ENCODE measurements at regions not wholly inside any gene's neighbourhood (a gene's known extent, or its start where the extent isn't known, plus 50 kb on each side); places are given as distances from the start of the nearest gene placed in this dataset.

GRCh38 chr21:22881131-22881530 lies 1882.9 kb downstream of the NCAM2 start:
- no peak overlapping the region for H3K4me3 ChIP-seq (ENCODE audit: low read depth, low read length)
- TF ChIP-seq CTCF (IDR thresholded peaks at IDR 0.05; ENCODE audit: low read depth, low read length), result no peak

- H3K4me3 ChIP-seq (ENCODE audit: low read depth, low read length), result no peak overlapping the region
- no peak for TF ChIP-seq CTCF (IDR thresholded peaks at IDR 0.05; ENCODE audit: low read depth, low read length)
Measured at GRCh38 chr21:22885079-22885478, 1886.9 kb downstream of the NCAM2 start.

- no peak for TF ChIP-seq CTCF (IDR thresholded peaks at IDR 0.05; ENCODE audit: low read depth, low read length)
Measured at GRCh38 chr21:22885614-22886013, 1887.4 kb downstream of the NCAM2 start.

GRCh38 chr21:22889445-22889844 lies 1891.2 kb downstream of the NCAM2 start:
- no peak for TF ChIP-seq CTCF (IDR thresholded peaks at IDR 0.05; ENCODE audit: low read depth, low read length)
- no peak overlapping the region for H3K4me3 ChIP-seq (ENCODE audit: low read depth, low read length)

More at GRCh38 chr21:22885614-22886013, 1887.4 kb downstream of the NCAM2 start:
- no peak overlapping the region for H3K4me3 ChIP-seq (ENCODE audit: low read depth, low read length)

- no peak for TF ChIP-seq CTCF (IDR thresholded peaks at IDR 0.05; ENCODE audit: low read depth, low read length)
- H3K4me3 ChIP-seq (ENCODE audit: low read depth, low read length), result no peak overlapping the region
Measured at GRCh38 chr21:22890656-22891055, 1892.4 kb downstream of the NCAM2 start.

- no peak for TF ChIP-seq CTCF (IDR thresholded peaks at IDR 0.05; ENCODE audit: low read depth, low read length)
- no peak overlapping the region for H3K4me3 ChIP-seq (ENCODE audit: low read depth, low read length)
Measured at GRCh38 chr21:22892028-22892427, 1893.8 kb downstream of the NCAM2 start.

GRCh38 chr21:22892740-22893139 lies 1894.5 kb downstream of the NCAM2 start:
- no peak for TF ChIP-seq CTCF (IDR thresholded peaks at IDR 0.05; ENCODE audit: low read depth, low read length)

More at GRCh38 chr21:22892740-22893139, 1894.5 kb downstream of the NCAM2 start:
- H3K4me3 ChIP-seq (ENCODE audit: low read depth, low read length), result no peak overlapping the region

All from WI38 (cell line).